Vagina (tissue), 2 donors: ENCODE measurements at regions not wholly inside any gene's neighbourhood (a gene's known extent, or its start where the extent isn't known, plus 50 kb on each side); places are given as distances from the start of the nearest gene placed in this dataset.

Experiments
- CTCF ChIP-seq, 3 experiments: fragments of 450-650 bp in 2 of 3; fragments of 200-600 bp in 1 of 3; sonication (generic) in 1 of 3; IDR thresholded peaks; one replicate each; pipeline ENCODE4 v1.5.1; 2017 to 2019; ENCODE audit warnings: antibody characterized with exemption in 3 of 3, mild to moderate bottlenecking in 2 of 3, moderate library complexity in 2 of 3
- POLR2A ChIP-seq, 2 donors: fragments of 450-650 bp; IDR thresholded peaks; one replicate each; pipeline ENCODE4 v1.6.1; 2017; ENCODE audit warnings: antibody characterized with exemption in 2 of 2, mild to moderate bottlenecking in 2 of 2, moderate library complexity in 2 of 2

GRCh38 chr5:56359809-56360685 is 126.9 kb upstream of the ANKRD55 start:
- no peak for TF ChIP-seq POLR2A (IDR thresholded peaks at IDR 0.05)
- no peak for TF ChIP-seq CTCF (IDR thresholded peaks at IDR 0.05)
